SK-N-SH (cell line): ENCODE measurements at regions not wholly inside any gene's neighbourhood (a gene's known extent, or its start where the extent isn't known, plus 50 kb on each side); places are given as distances from the start of the nearest gene placed in this dataset.

Source experiments
- CTCF ChIP-seq: fragments of 200-600 bp; sonication (generic); IDR thresholded peaks from 2 replicates; pipeline ENCODE4 v1.6.1; 2017; ENCODE audit warnings: antibody characterized with exemption, mild to moderate bottlenecking, moderate library complexity
- FOXM1 ChIP-seq: IDR thresholded peaks from 2 replicates; pipeline ENCODE4 v1.4.0; 2012; ENCODE audit warnings: low read depth, mild to moderate bottlenecking
- JUND ChIP-seq: IDR thresholded peaks from 2 replicates; pipeline ENCODE4 v1.4.0; 2012
- MAX ChIP-seq: IDR thresholded peaks from 2 replicates; pipeline ENCODE4 v1.4.0; 2012; ENCODE audit warnings: low read depth
- NFIC ChIP-seq: IDR thresholded peaks from 2 replicates; pipeline ENCODE4 v1.4.0; 2012; ENCODE audit warnings: borderline replicate concordance
- POLR2AphosphoS5 ChIP-seq: IDR thresholded peaks from 2 replicates; pipeline ENCODE4 v1.6.1; 2012; ENCODE audit warnings: low read depth, low read length
- REST ChIP-seq: IDR thresholded peaks from 2 replicates; pipeline ENCODE4 v1.6.1; 2012; ENCODE audit warnings: mild to moderate bottlenecking, low read depth, low read length, moderate library complexity
- RFX5 ChIP-seq: IDR thresholded peaks from 2 replicates; pipeline ENCODE4 v1.6.1; 2012; ENCODE audit warnings: mild to moderate bottlenecking, improper control_type of control experiment, low read length
- SIN3A ChIP-seq: IDR thresholded peaks from 2 replicates; pipeline ENCODE4 v1.6.1; 2012; ENCODE audit warnings: low read depth, mild to moderate bottlenecking, low read length, moderate library complexity, borderline replicate concordance
- YY1 ChIP-seq: IDR thresholded peaks from 2 replicates; pipeline ENCODE4 v1.4.0; 2012; ENCODE audit warnings: low read depth, mild to moderate bottlenecking
- ZBTB33 ChIP-seq: IDR thresholded peaks from 2 replicates; pipeline ENCODE4 v1.4.0; 2012; ENCODE audit warnings: low read depth, borderline replicate concordance

GRCh38 chr1:36579039-36579438 lies 96.3 kb upstream of the CSF3R start:
- TF ChIP-seq NFIC: no peak
- TF ChIP-seq CTCF: no peak
- no peak for TF ChIP-seq POLR2AphosphoS5
- no peak for TF ChIP-seq YY1
- TF ChIP-seq REST: no peak
- no peak for TF ChIP-seq RFX5
- TF ChIP-seq JUND: no peak
- no peak for TF ChIP-seq MAX
- TF ChIP-seq ZBTB33: no peak
- TF ChIP-seq SIN3A: no peak
- no peak for TF ChIP-seq FOXM1
